T-helper 1 cell treated with Interleukin-12 subunit alpha and Interleukin-12 subunit beta and Interleukin-4 antibody, amounts not matched to agents 30 ng/mL and 1 ng/mL, for 36 hours (primary cell): ENCODE measurements at regions not wholly inside any gene's neighbourhood (a gene's known extent, or its start where the extent isn't known, plus 50 kb on each side); places are given as distances from the start of the nearest gene placed in this dataset.

Source experiments
- intact Hi-C: fragments of 100-400 bp; cut with micrococcal nuclease; formaldehyde crosslinking; loops from one replicate; pipeline ENCODE4 v1.15.1; 2024

- intact Hi-C loops = no loop called here
Observed at GRCh38 chr10:31586723-31587638, 268.0 kb downstream of the ZEB1 start.

GRCh38 chr10:31584876-31585275 is 265.9 kb downstream of the ZEB1 start:
- intact Hi-C loops = no loop called here

- intact Hi-C loops = no loop called here
Observed at GRCh38 chr10:31584098-31584631, 265.1 kb downstream of the ZEB1 start.

GRCh38 chr10:31583293-31583692 is 264.3 kb downstream of the ZEB1 start:
- intact Hi-C loops = no loop called here

- intact Hi-C loops = no loop called here
Observed at GRCh38 chr10:31582365-31583052, 263.5 kb downstream of the ZEB1 start.

- intact Hi-C loops = no loop called here
Observed at GRCh38 chr10:31581741-31582323, 262.8 kb downstream of the ZEB1 start.

- intact Hi-C loops = no loop called here
Observed at GRCh38 chr10:31580646-31581045, 261.6 kb downstream of the ZEB1 start.
